Stimulated activated CD8-positive, alpha-beta memory T cell treated with anti-CD3 and anti-CD28 coated beads, Interleukin-15, amount 100 ng/mL, for 48 hours (primary cell): ENCODE measurements at regions not wholly inside any gene's neighbourhood (a gene's known extent, or its start where the extent isn't known, plus 50 kb on each side); places are given as distances from the start of the nearest gene placed in this dataset.
"Not testable (repeated sequence)": the region's sequence is repeated elsewhere in the genome, so short reads cannot be mapped to it uniquely, and the experiment has no call there.

Source experiments
- DNase-seq, 2 donors: peaks; one replicate each; pipeline ENCODE4 v3.0.0-alpha.2; 2020; ENCODE audit warnings: low read depth in 2 of 2

GRCh38 chr5:171713152-171713551 lies 72.5 kb upstream of the SMIM23 start:
- DNase-seq = no peak

GRCh38 chr5:171714261-171714660 lies 71.4 kb upstream of the SMIM23 start:
- DNase-seq = no peak

DNA sequence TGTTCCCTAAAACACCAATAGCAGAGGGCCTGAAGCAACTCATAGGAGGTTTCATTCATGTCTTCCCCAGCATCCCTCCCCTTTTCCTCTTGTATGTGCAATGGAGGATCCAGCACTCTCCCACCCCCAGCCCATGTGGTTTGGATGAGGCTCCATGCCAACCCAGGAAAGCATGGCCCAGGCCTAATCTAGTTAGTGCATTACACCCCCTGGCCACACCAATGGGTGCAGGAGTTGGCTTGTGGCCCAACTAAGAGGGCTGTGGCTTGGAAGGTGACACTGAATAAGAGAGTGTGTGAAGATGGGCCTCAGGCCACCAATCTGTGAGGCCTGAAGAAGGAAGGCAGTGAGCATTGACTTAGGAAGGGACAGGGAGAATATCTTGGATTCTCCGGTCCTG lies 70.8 kb upstream of the SMIM23 start:
- DNase-seq = no peak

DNA sequence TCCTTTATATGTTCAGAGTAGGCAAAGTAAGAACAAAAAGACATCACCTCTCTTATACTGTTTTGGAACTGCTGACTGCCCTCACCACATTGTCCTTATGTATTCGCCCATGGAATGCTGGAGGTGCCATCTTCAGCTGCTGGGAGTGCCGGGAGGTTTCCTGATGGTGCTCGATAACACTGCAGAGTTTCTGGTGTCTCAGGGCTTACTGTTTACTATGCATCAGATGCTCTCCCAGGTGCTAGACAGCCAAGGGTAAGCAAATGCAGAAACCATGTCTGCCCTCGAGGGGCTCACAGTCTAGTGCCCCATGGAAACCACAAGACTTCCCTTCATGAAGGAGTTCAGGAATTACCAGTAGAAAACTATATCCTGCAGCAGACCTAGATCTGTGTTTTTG lies 70.1 kb upstream of the SMIM23 start:
- DNase-seq = no peak

DNA sequence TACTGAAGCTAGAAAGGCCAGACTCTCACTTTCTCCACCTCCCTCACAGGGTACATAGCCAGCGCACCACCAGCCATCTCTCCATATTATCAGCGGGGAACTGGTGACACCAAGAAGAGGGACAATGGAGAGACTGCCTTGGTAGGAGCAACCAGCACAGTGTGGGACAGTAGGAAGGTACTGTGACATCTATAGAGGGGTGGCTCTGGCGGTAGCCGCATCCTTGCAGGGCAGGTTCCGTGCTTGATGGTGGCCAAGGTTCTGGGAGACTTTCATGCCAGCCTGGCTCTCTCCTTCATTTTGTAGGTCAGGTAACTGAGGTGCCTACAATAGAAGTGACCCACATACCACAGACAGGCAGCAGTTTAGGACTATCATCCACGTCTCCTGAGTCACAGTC lies 65.5 kb upstream of the SMIM23 start:
- no peak for DNase-seq

DNA sequence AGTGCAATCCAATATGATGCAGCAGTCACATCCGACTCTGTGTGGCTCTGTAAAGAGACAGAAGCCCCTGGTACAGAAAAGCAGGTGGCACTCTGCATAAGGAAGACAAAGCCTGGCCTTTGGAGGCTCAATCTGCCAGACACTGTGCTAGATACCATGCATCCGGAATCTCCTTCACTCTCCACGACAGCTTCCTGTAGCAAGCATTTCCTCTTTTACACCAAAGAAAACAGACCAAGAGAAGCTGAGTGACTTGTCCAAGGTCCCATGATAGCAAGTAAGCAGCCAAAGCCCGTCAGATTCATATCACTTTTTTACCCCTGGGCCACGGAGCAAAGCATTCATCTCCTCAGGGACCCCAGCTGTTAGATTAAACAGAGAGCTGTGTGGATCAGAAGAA lies 64.2 kb upstream of the SMIM23 start:
- no peak for DNase-seq

DNA sequence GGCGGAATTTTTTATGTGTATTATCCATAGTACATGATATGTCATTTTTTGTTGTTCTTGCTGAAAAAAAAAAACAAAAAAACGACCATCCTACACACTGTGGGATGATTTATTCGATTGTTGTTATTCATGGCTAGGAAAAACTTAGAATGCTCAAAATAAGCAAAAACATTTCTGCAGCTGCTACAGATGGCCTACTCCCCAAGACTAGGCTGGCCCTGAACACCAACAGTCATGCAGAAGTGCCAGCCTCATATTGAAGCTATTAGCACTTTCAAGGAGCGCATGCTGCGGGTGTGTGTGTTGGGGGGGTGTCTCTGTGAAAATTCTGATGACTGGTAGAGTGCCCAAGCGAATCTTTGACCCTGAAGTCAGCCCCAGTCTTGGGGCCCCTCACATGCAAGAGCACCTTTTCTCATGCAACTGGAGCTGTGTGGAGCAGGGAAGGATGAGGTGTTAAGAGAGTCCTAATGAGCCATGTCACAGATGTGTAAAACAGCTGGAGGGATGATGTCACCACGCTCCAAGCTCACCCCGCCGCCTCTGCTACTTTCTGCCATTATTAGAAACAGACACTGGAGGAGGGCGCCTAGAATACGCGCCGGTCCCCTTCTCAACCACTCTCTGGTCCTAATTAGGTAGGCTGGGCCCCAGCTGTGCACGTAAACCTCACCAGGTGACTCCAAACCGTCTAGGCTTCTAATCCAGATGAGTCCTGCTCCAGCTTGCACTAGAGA lies 61.0 kb upstream of the SMIM23 start:
- DNase-seq = no peak

- DNase-seq = no peak
Measured at GRCh38 chr5:171725205-171725601, 60.4 kb upstream of the SMIM23 start.

GRCh38 chr5:171726819-171727218 lies 58.8 kb upstream of the SMIM23 start:
- DNase-seq = not testable (repeated sequence)

DNA sequence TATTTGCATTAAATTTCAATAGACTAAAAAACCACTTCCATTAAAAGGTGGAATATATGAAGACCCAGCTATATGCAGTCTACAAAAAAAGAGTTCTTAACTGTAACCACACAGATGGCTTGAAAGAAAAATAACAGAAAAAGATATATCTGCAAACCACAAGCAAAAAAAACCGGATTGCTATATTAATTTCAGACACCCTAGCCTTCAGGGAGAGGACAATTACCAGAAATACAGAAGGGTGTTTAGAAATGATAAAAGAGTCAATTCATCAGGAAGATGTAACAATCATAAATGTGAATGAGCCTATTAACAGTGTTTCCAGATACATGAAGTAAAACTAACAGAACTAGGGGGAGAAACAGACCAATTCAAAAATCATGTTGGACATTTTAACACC lies 56.9 kb upstream of the SMIM23 start:
- no peak for DNase-seq
